Lower leg skin (tissue), 4 donors: ENCODE measurements at regions not wholly inside any gene's neighbourhood (a gene's known extent, or its start where the extent isn't known, plus 50 kb on each side); places are given as distances from the start of the nearest gene placed in this dataset.

Source experiments
- DNase-seq, 2 donors: peaks; one replicate each; pipeline ENCODE4 v3.0.0-alpha.2; 2019; ENCODE audit warnings: low spot score in 2 of 2
- H3K4me3 ChIP-seq: fragments of 200-600 bp; sonication (generic); 2 replicates; pipeline ENCODE4 v1.5.1; 2017; ENCODE audit warnings: mild to moderate bottlenecking, low read depth; ENCODE audit not compliant: poor library complexity, severe bottlenecking
- CTCF ChIP-seq, 3 donors: fragments of 450-650 bp; IDR thresholded peaks; one replicate each; pipeline ENCODE4 v1.5.1; 2016; ENCODE audit warnings: antibody characterized with exemption in 3 of 3, mild to moderate bottlenecking in 3 of 3, moderate library complexity in 2 of 3
- POLR2A ChIP-seq, 2 donors: fragments of 450-650 bp; IDR thresholded peaks; one replicate each; pipeline ENCODE4 v1.6.1; 2016 to 2017; ENCODE audit warnings: antibody characterized with exemption in 2 of 2, mild to moderate bottlenecking in 1 of 2, moderate library complexity in 1 of 2
- WGBS, 2 donors: methylation state at CpG; one replicate each; pipeline ENCODE4 v1.1.5; 2018; 5-methylcytosine and 5-hydroxymethylcytosine counted together
- intact Hi-C: fragments of 100-400 bp; cut with DNase I; formaldehyde crosslinking; loops from one replicate; pipeline ENCODE4 v1.15.0; 2023; ENCODE audit warnings: low total_unique reads

- TF ChIP-seq CTCF (IDR thresholded peaks at IDR 0.05) = no peak
- TF ChIP-seq POLR2A (IDR thresholded peaks at IDR 0.05) = no peak
- WGBS, 2 donors = 80 to 81% methylated on average over 3 of the region's 3 CpGs
- H3K4me3 ChIP-seq = no peak overlapping the region
- no peak for DNase-seq
- intact Hi-C loops = no loop called here
Measured at GRCh38 chr10:24150853-24151252, 58.1 kb upstream of the KIAA1217 start.

- intact Hi-C loops = no loop called here
- WGBS, 2 donors = 42% methylated on average over 2 of the region's 2 CpGs
- no peak for DNase-seq
- no peak overlapping the region for H3K4me3 ChIP-seq
- TF ChIP-seq POLR2A (IDR thresholded peaks at IDR 0.05) (no peak), CTCF (IDR thresholded peaks at IDR 0.05) (no peak)
Measured at GRCh38 chr10:24152270-24152669, 56.7 kb upstream of the KIAA1217 start.

- TF ChIP-seq CTCF (IDR thresholded peaks at IDR 0.05) (no peak), POLR2A (IDR thresholded peaks at IDR 0.05) (no peak)
- intact Hi-C loops = no loop called here
- WGBS, 2 donors = 69 to 71% methylated on average over 3 of the region's 3 CpGs
- DNase-seq = no peak
- H3K4me3 ChIP-seq = no peak overlapping the region
Measured at GRCh38 chr10:24153031-24153430, 55.9 kb upstream of the KIAA1217 start.

- TF ChIP-seq POLR2A (IDR thresholded peaks at IDR 0.05) (no peak), CTCF (IDR thresholded peaks at IDR 0.05) (no peak)
- DNase-seq = no peak
- no peak overlapping the region for H3K4me3 ChIP-seq
- intact Hi-C loops = no loop called here
- 73 to 87% methylated on average over 3 of the region's 3 CpGs for WGBS, 2 donors
Measured at GRCh38 chr10:24153537-24153936, 55.4 kb upstream of the KIAA1217 start.

- DNase-seq = no peak
- whole genome bisulfite sequencing, 2 donors = 83 to 86% methylated on average over 3 of the region's 3 CpGs
- intact Hi-C loops = no loop called here
- H3K4me3 ChIP-seq = no peak overlapping the region
- TF ChIP-seq CTCF (IDR thresholded peaks at IDR 0.05) (no peak), POLR2A (IDR thresholded peaks at IDR 0.05) (no peak)
Measured at GRCh38 chr10:24156686-24157085, 52.3 kb upstream of the KIAA1217 start.

GRCh38 chr10:24157567-24157966 lies 51.4 kb upstream of the KIAA1217 start:
- DNase-seq = no peak
- TF ChIP-seq POLR2A (IDR thresholded peaks at IDR 0.05) = no peak
- no peak for TF ChIP-seq CTCF (IDR thresholded peaks at IDR 0.05)
- intact Hi-C loops = no loop called here
- H3K4me3 ChIP-seq = no peak overlapping the region
